A204.1 (cell line): ENCODE measurements at regions not wholly inside any gene's neighbourhood (a gene's known extent, or its start where the extent isn't known, plus 50 kb on each side); places are given as distances from the start of the nearest gene placed in this dataset.
"Not testable (repeated sequence)": the region's sequence is repeated elsewhere in the genome, so short reads cannot be mapped to it uniquely, and the experiment has no call there.

ENCODE experiments used
- FAIRE-seq: peaks from 2 replicates; lab custom pipeline; 2012; peaks lifted over from hg19 to GRCh38; lab: Jason Lieb, UNC

DNA sequence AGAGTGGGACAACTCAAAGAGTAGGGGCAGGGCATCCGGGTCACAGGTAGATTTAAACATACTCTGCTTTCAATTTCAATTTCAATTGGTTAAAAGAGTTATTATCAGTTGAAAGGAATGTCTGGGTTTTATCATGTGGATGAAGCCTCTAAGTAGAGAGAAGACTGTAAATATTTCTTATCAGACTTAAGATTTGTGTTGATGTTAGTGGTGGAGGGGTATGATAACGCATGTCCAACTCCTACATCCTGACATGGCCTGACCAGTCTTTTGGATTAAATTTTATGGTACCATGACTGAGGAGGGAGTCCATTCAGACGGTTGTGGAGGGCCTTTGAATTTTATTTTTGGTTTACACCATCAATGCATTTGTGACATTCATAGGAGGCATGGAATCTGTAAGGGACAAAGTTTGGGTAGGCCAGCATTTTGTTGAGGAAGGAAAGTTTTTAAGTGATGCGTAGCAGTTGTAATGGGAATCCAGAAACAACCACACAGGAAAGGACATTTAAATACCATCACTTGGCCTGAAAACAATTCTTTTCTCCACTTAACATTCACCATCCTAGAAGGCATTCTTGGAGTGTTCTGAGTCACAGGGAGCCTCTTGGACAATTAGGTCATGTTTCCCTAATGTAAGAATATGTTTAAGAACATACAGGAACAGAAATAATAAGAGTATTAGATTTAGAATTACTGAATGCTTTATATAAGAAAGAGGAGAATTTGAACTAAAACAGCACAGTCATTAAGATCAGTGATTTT, 371.9 kb downstream of the ATP23 start:
- no peak for FAIRE-seq

DNA sequence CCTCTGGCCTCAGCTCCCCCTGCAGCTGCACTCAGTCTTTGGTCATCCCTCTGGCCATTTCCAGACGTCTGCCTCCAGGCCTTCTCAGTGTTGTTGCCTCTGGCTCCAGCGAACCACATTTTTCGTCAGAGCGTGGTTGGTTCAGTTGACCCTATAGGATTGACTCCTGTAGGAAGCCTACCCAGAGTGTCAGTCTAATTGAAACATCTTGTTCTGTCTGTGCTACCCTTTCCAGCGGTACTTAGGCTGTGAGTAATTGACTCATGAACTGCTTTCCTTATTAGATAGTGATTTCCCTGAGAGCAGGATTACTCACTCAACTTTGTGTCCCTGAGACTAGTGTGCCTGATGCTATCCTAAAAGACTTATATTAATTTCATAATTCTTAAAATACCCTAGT, 373.2 kb downstream of the ATP23 start:
- no peak for FAIRE-seq

DNA sequence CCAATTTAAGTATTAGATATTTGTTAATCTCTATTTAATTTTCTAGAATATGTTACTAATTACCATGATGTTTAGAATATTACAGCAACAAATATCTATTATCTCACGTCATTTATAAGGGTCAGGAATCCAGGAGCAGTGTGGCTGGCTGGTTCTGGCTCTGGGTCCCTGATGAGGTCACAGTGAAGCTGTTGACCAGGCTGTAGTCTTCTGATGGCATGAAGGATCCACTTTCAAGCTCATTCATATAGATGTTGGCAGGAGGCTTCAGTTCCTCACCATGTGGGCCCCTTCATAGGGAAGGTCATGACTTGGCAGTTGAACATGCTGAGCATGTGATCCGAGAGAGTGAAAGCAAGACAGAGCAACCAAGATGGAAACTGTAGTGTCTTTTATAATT, 375.6 kb downstream of the ATP23 start:
- no peak for FAIRE-seq

DNA sequence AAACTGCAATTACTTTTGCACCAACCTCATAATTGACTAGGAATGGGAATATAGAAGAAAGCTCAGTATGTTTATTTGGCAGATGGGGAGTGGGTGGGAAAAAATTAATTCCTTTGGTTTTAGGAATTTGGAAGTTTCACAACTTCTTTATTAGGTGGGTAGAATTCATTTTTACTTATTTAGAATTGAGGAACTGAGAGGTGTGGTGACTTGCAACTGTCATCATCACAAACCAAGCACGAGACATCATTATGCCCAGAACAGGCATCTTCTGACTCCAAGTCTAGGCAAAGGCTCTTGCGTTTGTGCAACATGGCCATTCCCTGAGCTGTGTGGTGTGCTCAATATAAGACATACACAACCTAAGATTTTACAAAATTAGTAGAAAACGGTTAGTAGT, 380.0 kb downstream of the ATP23 start:
- no peak for FAIRE-seq

DNA sequence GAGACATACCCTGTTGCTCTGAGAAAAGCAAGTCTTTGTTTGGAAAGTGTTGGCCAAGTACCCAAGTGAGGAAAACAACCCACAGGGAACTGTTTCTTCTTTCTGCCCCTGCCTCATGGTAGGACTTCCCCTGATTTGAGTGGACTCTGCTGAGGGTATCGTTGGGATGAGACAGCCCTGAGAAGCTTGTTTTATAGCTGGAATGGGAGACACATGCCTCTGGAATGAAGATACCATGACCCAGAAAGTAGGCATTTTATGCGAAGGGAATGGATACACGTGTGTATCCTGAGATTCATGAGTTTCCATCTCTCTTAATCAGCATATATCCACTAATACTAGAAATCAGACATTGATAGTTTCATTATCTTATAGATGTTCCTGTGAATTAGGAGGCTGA, 382.3 kb downstream of the ATP23 start:
- no peak for FAIRE-seq

DNA sequence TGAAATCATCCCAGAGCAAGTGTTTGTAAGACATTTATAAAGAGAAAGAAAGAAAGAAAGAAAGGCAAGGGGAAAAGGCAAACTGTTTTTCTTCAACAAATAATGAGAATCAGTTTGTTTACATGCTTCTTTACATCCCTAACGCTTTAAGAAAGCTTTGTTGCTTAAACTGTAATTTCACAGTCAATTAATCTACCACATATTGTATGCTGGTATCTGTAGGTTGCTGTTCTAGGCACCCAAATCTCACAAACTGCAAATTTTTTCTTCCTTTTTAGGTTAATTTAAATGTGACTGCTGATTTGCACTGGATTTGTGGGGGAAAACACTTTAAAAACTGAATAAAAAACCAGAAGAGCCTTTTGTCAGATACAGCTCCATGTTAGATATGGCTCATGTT, 384.2 kb downstream of the ATP23 start:
- FAIRE-seq, result no peak

DNA sequence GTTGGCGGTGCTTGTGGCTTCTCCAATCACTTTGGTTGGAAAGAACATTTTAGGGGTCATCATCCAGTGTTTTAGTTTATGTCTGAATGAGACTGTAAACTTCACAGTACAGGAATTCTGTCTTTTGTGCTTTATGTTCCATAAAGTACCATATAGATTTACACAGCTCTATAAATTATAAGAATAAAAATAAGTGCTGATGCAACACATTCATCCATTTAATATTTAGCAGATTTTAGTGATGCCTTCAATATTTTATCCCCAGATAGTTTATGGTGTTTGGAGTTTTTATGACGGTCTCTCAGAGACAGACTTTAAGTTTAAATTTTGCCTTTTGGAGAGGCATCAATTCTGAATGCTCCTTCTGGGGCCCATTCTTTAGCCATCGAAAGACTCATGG, 385.2 kb downstream of the ATP23 start:
- no peak for FAIRE-seq

DNA sequence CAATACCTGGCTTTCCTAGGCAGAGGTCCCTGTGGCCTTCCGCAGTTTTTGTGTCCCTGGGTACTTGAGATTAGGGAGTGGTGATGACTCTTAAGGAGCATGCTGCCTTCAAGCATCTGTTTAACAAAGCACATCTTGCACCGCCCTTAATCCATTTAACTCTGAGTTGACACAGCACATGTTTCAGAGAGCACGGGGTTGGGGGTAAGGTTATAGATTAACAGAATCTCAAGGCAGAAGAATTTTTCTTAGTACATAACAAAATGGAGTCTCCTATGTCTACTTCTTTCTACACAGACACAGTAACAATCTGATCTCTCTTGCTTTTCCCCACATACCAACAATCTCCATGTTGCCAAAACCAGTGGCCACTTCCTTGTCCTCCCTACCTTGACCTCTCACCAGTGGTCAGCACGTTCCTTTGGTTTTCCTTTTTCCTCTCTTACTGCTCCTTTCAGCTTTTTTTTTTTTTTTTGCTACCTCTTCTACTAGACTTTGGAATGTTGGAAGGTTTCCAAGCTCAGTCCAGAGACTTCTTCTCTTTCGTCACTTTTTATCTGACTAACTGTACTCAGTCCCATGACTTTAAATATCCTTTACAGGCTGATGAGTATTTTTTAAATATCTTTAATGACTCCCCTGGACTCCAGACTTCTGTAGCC, 395.3 kb downstream of the ATP23 start:
- FAIRE-seq, result not testable (repeated sequence)

DNA sequence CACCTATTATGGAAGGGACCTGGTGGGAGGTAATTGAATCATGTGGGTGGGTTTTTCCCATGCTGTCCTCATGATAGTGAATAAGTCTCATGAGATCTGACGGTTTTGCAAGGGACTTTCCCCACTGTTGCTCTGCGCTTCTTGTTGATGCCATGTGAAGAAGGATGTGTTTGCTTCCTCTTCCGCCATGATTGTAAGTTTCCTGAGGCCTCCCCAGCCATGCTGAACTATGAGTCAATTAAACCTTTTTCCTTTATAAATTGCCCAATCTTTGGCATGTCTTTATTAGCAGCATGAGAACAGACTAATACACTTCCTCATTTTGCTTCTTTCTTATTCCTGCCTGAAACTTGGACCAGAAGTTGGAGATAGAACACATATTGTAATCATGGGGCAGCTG, 396.2 kb downstream of the ATP23 start:
- FAIRE-seq, result not testable (repeated sequence)

DNA sequence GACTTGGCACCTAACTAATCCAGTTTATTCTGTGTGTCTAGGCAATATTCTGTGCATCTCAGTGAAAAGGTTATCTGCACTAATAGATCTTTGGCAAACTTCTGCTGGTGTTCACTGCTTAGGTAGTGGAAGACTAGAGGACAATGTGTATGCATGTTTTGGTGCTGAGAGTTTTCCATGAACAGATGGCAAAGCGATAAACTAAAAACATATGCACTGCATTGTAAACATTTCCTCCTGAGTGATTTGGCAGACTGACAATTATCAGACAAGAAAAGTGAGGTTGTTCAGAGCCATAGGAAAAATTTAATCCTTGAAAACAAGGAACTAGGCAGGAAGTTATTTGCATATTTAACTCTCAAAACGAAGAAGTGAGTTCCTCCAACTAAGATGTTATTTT, 400.4 kb downstream of the ATP23 start:
- FAIRE-seq, result no peak

DNA sequence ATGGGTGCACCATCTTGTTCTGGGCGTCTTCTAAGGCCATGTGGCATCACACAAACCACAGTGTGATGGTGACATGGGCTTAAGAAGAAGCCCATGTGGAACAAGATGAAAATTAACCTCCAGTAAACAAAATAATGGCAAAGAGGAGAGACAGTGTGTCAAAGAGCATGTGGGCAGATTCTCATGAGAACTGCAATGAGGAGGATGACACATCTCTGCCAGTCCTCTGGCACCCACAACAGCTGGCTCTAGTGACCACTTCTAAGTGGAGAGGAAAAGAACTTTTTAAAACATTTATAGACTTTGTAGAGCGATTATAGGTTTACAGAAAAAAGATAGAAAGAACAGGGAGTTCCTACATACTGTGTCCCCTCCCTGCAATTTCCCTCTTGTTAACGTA, 401.4 kb downstream of the ATP23 start:
- FAIRE-seq, result no peak

DNA sequence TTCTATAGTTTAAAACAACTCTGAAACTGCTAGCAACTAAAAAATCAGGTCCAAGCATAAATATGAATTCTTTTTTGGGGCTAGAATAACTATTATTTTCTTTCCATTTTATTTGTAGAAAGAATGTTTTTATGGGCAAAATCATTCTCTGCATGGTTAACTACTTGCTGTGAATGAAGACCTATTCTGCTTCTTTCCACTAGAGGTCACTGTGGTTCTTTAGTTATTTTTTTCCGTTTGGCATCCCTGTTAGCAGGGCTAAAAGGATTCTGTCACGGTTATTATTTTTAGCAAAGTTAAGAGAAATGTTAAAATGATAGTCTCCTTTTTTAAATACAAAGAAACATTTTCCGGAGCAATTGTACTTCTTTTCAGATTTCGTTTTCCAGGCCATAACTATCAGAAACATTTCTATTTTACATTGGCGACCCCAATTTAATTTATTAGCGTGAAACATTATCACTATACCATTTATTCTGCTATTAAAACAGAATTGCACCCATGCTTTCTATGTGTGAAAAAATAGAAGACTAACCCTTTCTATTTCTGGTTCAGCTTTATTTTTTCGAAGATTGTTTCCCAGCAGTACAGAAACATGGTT, 404.8 kb downstream of the ATP23 start:
- peak; percentile 97 for FAIRE-seq

DNA sequence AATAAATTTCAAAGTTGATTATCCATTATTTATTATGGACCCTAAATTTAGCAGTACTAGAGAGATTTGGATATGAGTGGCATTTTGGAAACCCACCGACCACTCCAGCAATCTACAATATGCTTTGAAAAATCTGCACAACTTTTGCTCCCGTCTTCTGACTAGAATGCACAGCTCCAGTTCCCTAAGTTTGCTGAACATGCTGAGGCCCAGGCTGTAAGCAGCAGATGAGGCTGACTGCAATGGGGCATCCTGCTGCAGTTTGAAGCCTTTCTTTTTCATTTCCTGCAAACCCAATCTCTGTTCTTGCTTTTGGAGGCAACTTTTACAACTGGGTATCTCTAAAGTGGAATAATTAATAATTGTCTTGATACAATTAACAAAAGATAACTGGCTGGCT, 405.8 kb downstream of the ATP23 start:
- no peak for FAIRE-seq

DNA sequence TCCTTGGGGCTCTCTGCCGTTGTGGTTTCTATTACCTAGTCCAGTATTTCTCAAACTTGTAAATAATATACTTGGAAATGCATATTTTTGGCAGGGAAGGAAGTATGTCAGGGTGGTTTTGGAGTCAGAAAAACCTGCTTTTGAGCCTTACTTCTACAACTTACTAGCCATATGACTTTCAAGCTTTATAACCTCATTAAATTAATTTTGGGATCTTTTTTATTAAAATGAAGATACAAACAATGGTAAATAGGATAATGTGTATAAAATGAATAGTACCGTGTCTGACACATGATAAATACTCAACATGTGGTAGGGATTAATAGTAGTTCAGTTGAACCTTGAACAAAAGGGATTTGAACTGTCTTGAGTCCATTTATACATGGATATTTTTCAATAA, 406.3 kb downstream of the ATP23 start:
- FAIRE-seq, result no peak

DNA sequence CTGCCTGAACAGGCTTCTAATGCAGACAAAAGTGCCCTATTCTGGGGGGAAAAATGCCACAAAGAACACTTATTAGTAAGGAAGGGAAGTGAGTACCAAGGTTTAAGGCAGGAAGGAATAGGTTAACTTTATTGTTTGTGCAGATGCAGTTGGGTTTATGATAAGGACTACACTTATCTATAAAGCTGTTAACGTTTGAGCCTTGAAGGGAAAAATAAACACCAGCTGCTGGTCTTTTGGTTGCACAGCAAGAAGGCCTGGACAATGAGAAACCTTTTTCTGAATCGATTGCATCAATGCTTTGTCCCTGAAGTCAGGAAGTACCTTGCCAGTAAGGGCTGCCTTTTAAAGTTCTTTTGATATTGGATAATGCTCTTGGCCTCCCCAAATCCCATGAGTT, 407.8 kb downstream of the ATP23 start:
- FAIRE-seq, result no peak

DNA sequence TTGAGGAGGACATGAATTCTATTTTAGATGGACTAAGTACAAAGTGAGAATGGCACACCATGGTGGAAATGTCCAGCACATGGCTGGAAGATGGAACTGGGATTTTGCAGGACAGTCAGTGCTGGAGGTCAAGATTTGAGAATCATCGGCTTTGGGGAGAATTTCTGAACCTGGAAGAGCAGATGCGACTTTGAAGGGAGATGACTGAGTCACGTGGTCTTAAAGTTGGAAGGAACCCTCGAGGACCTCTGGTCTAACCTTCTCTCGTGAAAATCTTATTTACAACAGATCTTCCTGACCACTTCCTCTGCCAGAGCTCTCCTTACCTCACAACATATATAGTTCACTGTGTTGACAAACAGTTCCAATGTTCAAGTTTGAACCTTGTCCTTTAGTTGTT, 415.4 kb downstream of the ATP23 start:
- no peak for FAIRE-seq

DNA sequence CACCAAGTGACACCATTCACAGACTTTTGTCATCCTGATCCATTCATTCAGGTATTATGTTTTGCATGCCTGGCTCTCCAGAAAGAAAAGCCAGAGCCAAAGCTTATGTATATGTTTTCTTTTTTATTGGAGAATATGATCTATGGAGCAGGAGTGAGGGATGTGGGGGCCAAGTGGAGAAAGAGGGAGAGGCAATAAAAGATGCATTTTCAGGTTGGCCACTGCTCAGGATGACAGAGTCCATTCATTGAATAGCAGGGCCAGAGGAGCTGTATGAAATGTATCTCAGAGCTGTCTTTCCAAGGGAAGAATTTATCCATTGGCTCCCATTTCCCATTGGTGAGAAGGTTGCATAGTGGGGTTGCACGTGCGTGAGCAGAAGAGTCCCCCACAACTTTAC, 416.1 kb downstream of the ATP23 start:
- FAIRE-seq, result no peak

DNA sequence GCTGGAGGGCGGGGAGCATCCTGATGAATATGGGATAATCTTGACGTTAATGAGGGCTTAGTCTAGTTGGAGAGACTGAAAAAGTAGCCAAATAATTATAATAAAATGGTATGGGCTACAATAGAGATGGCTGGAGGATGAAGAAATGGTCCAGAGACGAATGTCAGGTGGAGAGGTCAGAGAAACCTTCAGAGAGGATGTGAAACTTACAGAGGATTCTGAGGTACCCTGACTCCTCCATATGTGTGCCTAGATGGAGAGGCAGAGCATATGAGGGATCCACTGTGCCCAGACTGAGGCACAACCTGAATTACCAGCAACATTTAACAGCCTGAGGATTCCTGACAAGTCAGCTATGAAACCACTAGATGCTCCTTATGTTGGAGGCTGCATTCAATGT, 417.0 kb downstream of the ATP23 start:
- FAIRE-seq, result no peak

DNA sequence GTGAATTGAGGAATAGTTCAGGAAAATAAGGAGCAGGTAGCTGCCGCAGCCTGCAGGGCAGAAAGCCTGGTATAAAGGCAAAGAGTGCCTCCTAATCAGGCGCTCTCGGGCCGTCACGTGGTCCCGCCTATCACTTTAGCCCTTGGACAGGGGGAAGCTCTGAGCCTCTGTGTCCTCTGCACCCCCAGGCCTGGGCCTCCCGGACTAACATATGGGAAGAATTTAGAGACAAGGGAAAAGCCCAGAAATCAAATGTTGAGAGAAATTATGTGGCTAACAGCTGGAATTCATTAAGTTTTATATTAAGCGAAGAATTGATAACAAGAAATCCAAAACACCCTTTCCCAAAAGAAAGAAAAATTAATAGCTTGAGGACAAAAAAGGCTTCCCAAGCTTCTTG, 417.7 kb downstream of the ATP23 start:
- no peak for FAIRE-seq

DNA sequence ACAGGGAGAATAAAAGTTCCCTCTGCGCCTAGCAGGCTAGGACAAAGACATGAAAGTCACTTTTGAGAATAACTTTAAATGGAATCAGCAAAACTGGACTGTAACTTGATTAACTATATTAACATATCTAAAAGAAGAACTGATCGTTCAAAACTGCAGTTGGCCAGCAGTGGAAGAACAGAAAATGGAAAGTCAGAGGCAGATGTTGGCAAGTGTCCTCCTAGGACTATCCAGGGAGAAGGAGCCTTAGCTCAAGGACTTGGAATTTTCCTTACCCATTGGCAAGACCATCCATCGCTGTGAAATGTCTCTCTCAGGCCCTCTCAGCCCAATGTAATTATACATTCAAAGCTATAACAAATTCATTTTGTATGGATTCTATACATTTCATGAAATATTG, 419.7 kb downstream of the ATP23 start:
- no peak for FAIRE-seq

DNA sequence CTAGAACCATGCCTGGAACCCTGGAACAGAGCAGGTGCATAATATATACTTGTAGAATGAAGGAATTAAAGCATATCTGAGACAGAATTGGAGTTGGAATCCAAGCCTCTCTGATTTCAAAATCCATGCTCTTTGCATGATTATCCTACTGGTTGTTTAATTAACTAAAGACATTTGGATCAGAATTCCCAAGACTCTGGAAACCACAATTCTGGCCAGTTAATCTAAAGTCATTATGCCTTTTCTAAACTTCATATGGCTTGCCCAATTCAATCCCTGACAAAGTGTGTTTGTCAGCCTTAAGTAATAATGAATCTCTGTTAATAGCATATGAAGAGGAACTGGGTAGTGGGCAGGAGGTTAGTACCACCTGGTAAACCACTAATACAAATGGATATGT, 422.6 kb downstream of the ATP23 start:
- FAIRE-seq, result no peak

DNA sequence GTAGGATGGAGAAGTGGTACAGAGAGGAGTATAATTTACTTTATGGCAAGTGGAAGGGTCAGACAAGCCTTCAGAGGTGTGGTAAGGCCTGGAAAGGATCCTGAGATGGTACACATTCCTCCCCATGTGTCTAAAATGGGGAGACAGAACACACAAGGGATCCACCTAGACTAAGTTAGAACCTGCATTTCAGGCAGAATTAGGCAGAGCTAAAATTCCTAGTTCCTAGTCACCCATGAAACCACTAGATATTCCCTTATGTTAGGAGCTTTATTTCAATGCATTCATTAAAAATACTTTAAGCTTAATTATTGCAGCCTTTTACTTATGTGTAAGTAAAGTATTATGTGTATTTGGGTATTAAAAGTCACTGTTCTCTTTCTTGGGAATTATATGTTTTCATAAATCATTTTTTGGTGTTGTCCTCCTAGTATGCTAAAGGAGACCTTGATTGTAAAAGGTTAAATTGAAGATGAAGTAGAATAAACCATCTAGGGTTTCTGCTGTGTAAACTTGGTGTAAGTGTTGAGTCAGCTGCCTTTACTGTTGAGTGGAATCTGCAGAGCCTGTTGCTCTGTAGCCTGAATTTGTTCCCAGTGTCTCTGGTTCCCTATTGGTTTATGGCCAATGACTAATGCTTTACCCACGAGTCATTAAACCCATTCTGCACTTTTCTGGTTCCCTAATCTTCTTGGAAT, 423.2 kb downstream of the ATP23 start:
- FAIRE-seq, result no peak

DNA sequence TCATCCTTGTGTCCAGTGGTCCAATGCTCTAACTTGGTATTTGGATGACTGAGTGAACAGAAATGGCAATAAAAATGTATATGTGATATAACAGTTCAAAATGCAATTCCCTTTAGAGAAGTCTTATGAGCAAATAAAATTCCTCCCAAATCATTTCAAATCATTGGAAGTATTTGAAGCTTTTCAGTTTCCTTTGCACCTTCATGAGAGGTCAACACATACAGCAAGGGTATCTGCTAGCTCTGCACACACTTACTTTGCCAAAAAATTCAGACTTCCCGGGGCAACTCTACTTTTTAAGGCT, 423.7 kb downstream of the ATP23 start:
- no peak for FAIRE-seq
